ENCODE measurements at regions not wholly inside any gene's neighbourhood (a gene's known extent, or its start where the extent isn't known, plus 50 kb on each side); places are given as distances from the start of the nearest gene placed in this dataset.

- Histone ChIP-seq H3K4me2 (ENCODE audit: insufficient read depth, low read length) (no peak overlapping the region), H3K79me2 (ENCODE audit: control insufficient read depth, insufficient read depth, low read length) (no peaks in the 10 kb centered on the region), H3K9me3 (replicated peaks; ENCODE audit: control insufficient read depth, insufficient read depth, low read length) (no peaks in the 10 kb centered on the region), H2AFZ (ENCODE audit: low read depth, low read length) (no peak overlapping the region), H3K9me1 (replicated peaks; ENCODE audit: control insufficient read depth, extremely low read depth, insufficient read depth, low read length) (no peaks in the 10 kb centered on the region), H3K27me3 (ENCODE audit: control insufficient read depth in 2 of 2, insufficient read depth in 2 of 2, low read length in 2 of 2) (no peaks in the 10 kb centered on the region), H3K4me3 (replicated peaks in 1 of 3; ENCODE audit: insufficient read depth in 1 of 3, low read depth in 1 of 3, low read length in 3 of 3) (no peak overlapping the region), H3K27ac (ENCODE audit: insufficient read depth, low read depth, low read length) (no peak overlapping the region), H3K4me1 (ENCODE audit: control insufficient read depth, extremely low read depth, insufficient read depth, low read length) (no peaks in the 10 kb centered on the region), H3K36me3 (ENCODE audit: control insufficient read depth in 2 of 2, extremely low read depth in 1 of 2, insufficient read depth in 2 of 2, low read length in 2 of 2) (no peaks in the 10 kb centered on the region), H3K9ac (replicated peaks; ENCODE audit: extremely low read depth, insufficient read depth, low read length) (no peak overlapping the region), H4K20me1 (replicated peaks; ENCODE audit: control insufficient read depth, extremely low read depth, insufficient read depth, low read length) (no peaks in the 10 kb centered on the region)
- intact Hi-C loops (cut with micrococcal nuclease), result no loop called here
- no peak for TF ChIP-seq GATA2 (IDR thresholded peaks at IDR 0.05; ENCODE audit: insufficient read depth, insufficient read length, low read depth, low read length)
- no peak for TF ChIP-seq JUN (IDR thresholded peaks at IDR 0.05; ENCODE audit: borderline replicate concordance, insufficient read depth, insufficient read length, low read depth)
- no peak for TF ChIP-seq EZH2 (IDR thresholded peaks at IDR 0.05; ENCODE audit: borderline replicate concordance, low read depth, low read length, severe bottlenecking)
- DNase-seq (ENCODE audit: low read depth, low spot score) (no peak), FAIRE-seq (no peak)
- CTCF ChIA-PET, result no interaction called here
- dilution Hi-C loops (cut with MboI; ENCODE audit: extremely low pct_ligation_motif_present, low sequenced_read_pairs), result no loop called here
- no TSS peak for BruUV-seq (replicated peaks)
- POLR2A ChIA-PET, result no interaction called here
Observed at GRCh38 chr5:62044989-62045388, 261.0 kb upstream of the KIF2A start.

- Histone ChIP-seq H3K27ac (ENCODE audit: insufficient read depth, low read depth, low read length) (no peak overlapping the region), H2AFZ (ENCODE audit: low read depth, low read length) (no peak overlapping the region), H3K36me3 (ENCODE audit: control insufficient read depth in 2 of 2, extremely low read depth in 1 of 2, insufficient read depth in 2 of 2, low read length in 2 of 2) (no peaks in the 10 kb centered on the region), H3K4me1 (ENCODE audit: control insufficient read depth, extremely low read depth, insufficient read depth, low read length) (no peaks in the 10 kb centered on the region), H4K20me1 (replicated peaks; ENCODE audit: control insufficient read depth, extremely low read depth, insufficient read depth, low read length) (no peaks in the 10 kb centered on the region), H3K4me2 (ENCODE audit: insufficient read depth, low read length) (no peak overlapping the region), H3K9me3 (replicated peaks; ENCODE audit: control insufficient read depth, insufficient read depth, low read length) (no peaks in the 10 kb centered on the region), H3K79me2 (ENCODE audit: control insufficient read depth, insufficient read depth, low read length) (no peaks in the 10 kb centered on the region), H3K4me3 (replicated peaks in 1 of 3; ENCODE audit: insufficient read depth in 1 of 3, low read depth in 1 of 3, low read length in 3 of 3) (no peak overlapping the region), H3K27me3 (ENCODE audit: control insufficient read depth in 2 of 2, insufficient read depth in 2 of 2, low read length in 2 of 2) (no peaks in the 10 kb centered on the region), H3K9ac (replicated peaks; ENCODE audit: extremely low read depth, insufficient read depth, low read length) (no peak overlapping the region), H3K9me1 (replicated peaks; ENCODE audit: control insufficient read depth, extremely low read depth, insufficient read depth, low read length) (no peaks in the 10 kb centered on the region)
- TF ChIP-seq GATA2 (IDR thresholded peaks at IDR 0.05; ENCODE audit: insufficient read depth, insufficient read length, low read depth, low read length), result no peak
- TF ChIP-seq JUN (IDR thresholded peaks at IDR 0.05; ENCODE audit: borderline replicate concordance, insufficient read depth, insufficient read length, low read depth), result no peak
- no peak for TF ChIP-seq POLR2AphosphoS5 (IDR thresholded peaks at IDR 0.05; ENCODE audit: insufficient read depth, low read depth, low read length)
- TF ChIP-seq EZH2 (IDR thresholded peaks at IDR 0.05; ENCODE audit: borderline replicate concordance, low read depth, low read length, severe bottlenecking), result no peak
- TF ChIP-seq MYC (IDR thresholded peaks at IDR 0.05; ENCODE audit: low read depth, low read length), result no peak
- TF ChIP-seq MAX (IDR thresholded peaks at IDR 0.05; ENCODE audit: insufficient read depth, insufficient read length), result no peak
- no peak for TF ChIP-seq CTCF (IDR thresholded peaks at IDR 0.05; ENCODE audit: extremely low read depth in 1 of 2, insufficient read depth in 1 of 2, low read depth in 1 of 2, low read length in 2 of 2)
- TF ChIP-seq POLR2A (IDR thresholded peaks at IDR 0.05; ENCODE audit: low read depth, low read length), result no peak
- no peak for TF ChIP-seq FOS (IDR thresholded peaks at IDR 0.05; ENCODE audit: borderline replicate concordance, insufficient read depth, low read length)
- FAIRE-seq, result no peak
- ChIA-PET CTCF (no interaction called here), POLR2A (no interaction called here)
- BruUV-seq (replicated peaks), result no TSS peak
- no peak for DNase-seq (ENCODE audit: low read depth, low spot score)
- intact Hi-C loops (cut with micrococcal nuclease) (no loop called here), dilution Hi-C loops (cut with MboI; ENCODE audit: extremely low pct_ligation_motif_present, low sequenced_read_pairs) (no loop called here)
Observed at GRCh38 chr5:62046191-62046590, 259.8 kb upstream of the KIF2A start.
